GM12878 (cell line): ENCODE measurements at regions not wholly inside any gene's neighbourhood (a gene's known extent, or its start where the extent isn't known, plus 50 kb on each side); places are given as distances from the start of the nearest gene placed in this dataset.

Experiments used
- ATAC-seq: fragments of 200-7000 bp; cut with Tn5 transposase; 3 replicates; pipeline ENCODE4 v1.9.1; 2020; ENCODE audit warnings: mild to moderate bottlenecking, moderate library complexity
- BruUV-seq: library from RNA; stranded (reverse); fragments of 400-500 nt; replicated peaks from 2 replicates; lab custom pipeline; 2021; lab: Mats Ljungman, UMichigan
- CTCF ChIA-PET: fragments of 300-600 bp; sonication (Branson Sonifier 250); formaldehyde crosslinking; extraction: SDS; loops from one replicate; lab custom pipeline; 2021; ENCODE audit warnings: inconsistent platforms; lab: Yijun Ruan, JAX
- POLR2A ChIA-PET: fragments of 350-600 bp; formaldehyde crosslinking; extraction: SDS; loops from one replicate; lab custom pipeline; 2021; ENCODE audit warnings: inconsistent platforms; lab: Charles Lee
- RAD21 ChIA-PET: fragments of 300-600 bp; sonication (Branson Sonifier 250); formaldehyde crosslinking; loops from one replicate; lab custom pipeline; 2023; ENCODE audit warnings: antibody characterized with exemption; ENCODE audit not compliant: unreplicated experiment; lab: Charles Lee
- SMC1A ChIA-PET: fragments of 300-600 bp; sonication (Branson Sonifier 250); formaldehyde crosslinking; loops from one replicate; lab custom pipeline; 2023; ENCODE audit not compliant: unreplicated experiment, uncharacterized antibody; lab: Charles Lee
- DNase-seq: peaks from one replicate; pipeline ENCODE4 v3.0.0-alpha.2; 2011; ENCODE audit warnings: low read depth, low spot score
- FAIRE-seq: peaks from 3 replicates; lab custom pipeline; 2011; peaks lifted over from hg19 to GRCh38; lab: Jason Lieb, UNC
- H2AFZ ChIP-seq: 2 replicates; pipeline ENCODE4 v1.6.0; 2011; ENCODE audit warnings: low read depth, low read length, control low read depth; ENCODE audit not compliant: control insufficient read depth
- H3K27ac ChIP-seq: 2 replicates; pipeline ENCODE4 v1.5.1; 2011; ENCODE audit warnings: control low read depth; ENCODE audit not compliant: control insufficient read depth, insufficient read depth
- H3K27me3 ChIP-seq, 2 experiments: replicated peaks in 1 of 2; 2 replicates each; pipeline versions ENCODE4 v1.6.0 to v1.6.1; 2011; ENCODE audit warnings: low read length in 1 of 2; ENCODE audit not compliant: control insufficient read depth in 2 of 2, insufficient read depth in 2 of 2
- H3K36me3 ChIP-seq, 2 experiments: 2 replicates each; pipeline ENCODE4 v1.5.1; 2011; ENCODE audit warnings: low read length in 1 of 2; ENCODE audit not compliant: control insufficient read depth in 2 of 2, insufficient read depth in 2 of 2
- H3K4me1 ChIP-seq: 2 replicates; pipeline ENCODE4 v1.6.1; 2011; ENCODE audit warnings: mild to moderate bottlenecking, low read length, moderate library complexity, mixed read lengths; ENCODE audit not compliant: control insufficient read depth, insufficient read depth
- H3K4me2 ChIP-seq: 2 replicates; pipeline ENCODE4 v1.6.0; 2011; ENCODE audit warnings: control low read depth; ENCODE audit not compliant: control insufficient read depth, insufficient read depth
- H3K4me3 ChIP-seq: fragments of 200-600 bp; sonication (generic); 2 replicates; pipeline ENCODE4 v1.5.1; 2016
- H3K79me2 ChIP-seq: 2 replicates; pipeline ENCODE4 v1.6.0; 2011; ENCODE audit warnings: low read length; ENCODE audit not compliant: control insufficient read depth, insufficient read depth
- H3K9ac ChIP-seq: 2 replicates; pipeline ENCODE4 v1.8.0; 2011; ENCODE audit warnings: low read length, control low read depth, mixed read lengths; ENCODE audit not compliant: control insufficient read depth, insufficient read depth
- H3K9me3 ChIP-seq: replicated peaks from 3 replicates; pipeline ENCODE4 v1.5.1; 2011; ENCODE audit warnings: mild to moderate bottlenecking, low read length; ENCODE audit not compliant: control insufficient read depth, insufficient read depth
- H4K20me1 ChIP-seq: 2 replicates; pipeline ENCODE4 v1.6.0; 2011; ENCODE audit not compliant: control insufficient read depth, insufficient read depth
- ASH2L ChIP-seq: fragments of 300-600, 200-600 bp; sonication (generic); IDR thresholded peaks from 2 replicates; pipeline ENCODE4 v1.6.1; 2017; ENCODE audit warnings: low read depth, mild to moderate bottlenecking, borderline replicate concordance
- BMI1 ChIP-seq: fragments of 450-650 bp; IDR thresholded peaks from 2 replicates; pipeline ENCODE4 v1.6.1; 2016; ENCODE audit warnings: mild to moderate bottlenecking, moderate library complexity, borderline replicate concordance
- DPF2 ChIP-seq: fragments of 450-650 bp; IDR thresholded peaks from 2 replicates; pipeline ENCODE4 v1.6.1; 2017; ENCODE audit warnings: mild to moderate bottlenecking
- NFYB ChIP-seq: IDR thresholded peaks from 2 replicates; pipeline ENCODE4 v1.6.1; 2011; ENCODE audit warnings: low read depth, mild to moderate bottlenecking, low read length, improper control_type of control experiment, moderate library complexity; ENCODE audit not compliant: insufficient read depth
- WGBS: methylation state at CpG from one replicate; pipeline ENCODE4 v1.1.6; 2016; ENCODE audit warnings: low lambda C conversion rate; ENCODE audit not compliant: insufficient replicate concordance, insufficient coverage; ENCODE audit errors: missing lambda C conversion rate; 5-methylcytosine and 5-hydroxymethylcytosine counted together
- in situ Hi-C: fragments of 300-500 bp; cut with MboI; formaldehyde crosslinking; loops from 9 replicates; pipeline ENCODE4 v1.14.3; 2018; ENCODE audit warnings: mixed read lengths
- intact Hi-C: fragments of 100-400 bp; cut with micrococcal nuclease; formaldehyde crosslinking; loops from one replicate; pipeline ENCODE4 v1.14.2; 2022; ENCODE audit not compliant: unreplicated experiment

GRCh38 chr10:47190802-47191450 is 109.1 kb upstream of the GDF10 start:
- ATAC-seq (no peak), FAIRE-seq (no peak)

GRCh38 chr10:47192273-47192672 is 107.7 kb upstream of the GDF10 start:
- H3K79me2 ChIP-seq: no peaks in the 10 kb centered on the region
- H3K4me2 ChIP-seq: no peak overlapping the region
- POLR2A ChIA-PET: no interaction called here
- H3K4me1 ChIP-seq: no peaks in the 10 kb centered on the region
- WGBS: 6% methylated on average over 2 of the region's 2 CpGs
- no peak for TF ChIP-seq BMI1
- TF ChIP-seq, all 136 proteins: peak for 0
- ATAC-seq: no peak
- Histone ChIP-seq H2AFZ (no peak overlapping the region), H4K20me1 (no peaks in the 10 kb centered on the region), H3K9ac (no peak overlapping the region), H3K9me3 (no peaks in the 10 kb centered on the region), H3K27me3 (no peaks in the 10 kb centered on the region; a peak in 2 of 4 replicates), H3K4me3 (no peak overlapping the region), H3K27ac (no peak overlapping the region), H3K36me3 (no peaks in the 10 kb centered on the region)
- no peak for DNase-seq
- intact Hi-C loops: no loop called here
- ChIA-PET SMC1A (no interaction called here), CTCF (no interaction called here), RAD21 (no interaction called here)
- no TSS peak for BruUV-seq
- in situ Hi-C loops: no loop called here
- no peak for FAIRE-seq

More at GRCh38 chr10:47190802-47191450, 109.1 kb upstream of the GDF10 start:
- TF ChIP-seq ASH2L: no peak
- TF ChIP-seq DPF2: no peak
- TF ChIP-seq NFYB: peak; percentile 38; the same call in 1 of the 2 replicates
- 49% methylated on average over 5 of the region's 5 CpGs for WGBS
- no peak overlapping the region for H3K9ac ChIP-seq
- ChIA-PET RAD21 (no interaction called here), POLR2A (no interaction called here), SMC1A (no interaction called here), CTCF (no interaction called here)
- H3K27me3 ChIP-seq: no peaks in the 10 kb centered on the region; a peak in 2 of 4 replicates
- in situ Hi-C loops (no loop called here), intact Hi-C loops (no loop called here)
- no peaks in the 10 kb centered on the region for H3K9me3 ChIP-seq
- no peak overlapping the region for H3K27ac ChIP-seq
- H3K79me2 ChIP-seq: no peaks in the 10 kb centered on the region
- DNase-seq: no peak
- BruUV-seq: no TSS peak
- H2AFZ ChIP-seq: no peak overlapping the region
- no peaks in the 10 kb centered on the region for H3K4me1 ChIP-seq
- H3K4me3 ChIP-seq: no peak overlapping the region
- no peak overlapping the region for H3K4me2 ChIP-seq
- H3K36me3 ChIP-seq: no peaks in the 10 kb centered on the region
- H4K20me1 ChIP-seq: no peaks in the 10 kb centered on the region
